ENCODE measurements at regions not wholly inside any gene's neighbourhood (a gene's known extent, or its start where the extent isn't known, plus 50 kb on each side); places are given as distances from the start of the nearest gene placed in this dataset.
A peak's percentile ranks its signal among the peaks of the same experiment; 100 is the strongest.

- ATAC-seq (no peak), DNase-seq (no peak)
- no peak for TF ChIP-seq CTCF (IDR thresholded peaks at IDR 0.05)
- H3K27ac ChIP-seq = no peak overlapping the region
- intact Hi-C loops (cut with DNase I) = no loop called here
- no peaks in the 10 kb centered on the region for H3K27me3 ChIP-seq (ENCODE audit: low read depth)
- peaks cover 6% of the 10 kb centered on the region for H3K4me1 ChIP-seq
- no peak overlapping the region for H3K4me3 ChIP-seq
- no peaks in the 10 kb centered on the region for H3K9me3 ChIP-seq
- H3K36me3 ChIP-seq = no peaks in the 10 kb centered on the region
Observed at GRCh38 chr14:22505309-22505696, 83.7 kb downstream of the DAD1 start.

DNA sequence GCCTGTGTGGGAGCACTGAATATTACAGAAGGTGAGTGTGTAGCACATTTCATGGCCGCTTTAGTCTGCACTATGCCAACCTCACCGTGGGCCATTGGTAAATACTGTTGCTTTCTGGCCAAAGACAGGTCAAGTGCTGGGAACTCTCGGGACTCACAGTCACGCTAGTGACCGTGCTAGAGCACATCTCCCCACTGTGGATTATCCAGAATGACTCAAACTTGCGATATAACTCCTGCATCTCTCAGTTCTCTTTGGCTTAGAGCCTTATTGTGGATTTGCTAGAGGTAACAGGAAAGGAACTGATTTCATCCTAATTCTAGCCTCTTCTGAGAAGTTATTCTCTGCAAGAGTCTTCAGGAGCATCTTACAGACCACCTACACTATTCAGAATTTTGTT is 86.5 kb downstream of the DAD1 start:
- no peak for ATAC-seq
- Histone ChIP-seq H3K27me3 (ENCODE audit: low read depth) (no peaks in the 10 kb centered on the region), H3K4me3 (no peak overlapping the region), H3K4me1 (no peaks in the 10 kb centered on the region), H3K27ac (no peak overlapping the region), H3K36me3 (no peaks in the 10 kb centered on the region), H3K9me3 (no peaks in the 10 kb centered on the region)
- no peak for DNase-seq
- intact Hi-C loops (cut with DNase I) = no loop called here
- TF ChIP-seq CTCF (IDR thresholded peaks at IDR 0.05) = no peak

DNA sequence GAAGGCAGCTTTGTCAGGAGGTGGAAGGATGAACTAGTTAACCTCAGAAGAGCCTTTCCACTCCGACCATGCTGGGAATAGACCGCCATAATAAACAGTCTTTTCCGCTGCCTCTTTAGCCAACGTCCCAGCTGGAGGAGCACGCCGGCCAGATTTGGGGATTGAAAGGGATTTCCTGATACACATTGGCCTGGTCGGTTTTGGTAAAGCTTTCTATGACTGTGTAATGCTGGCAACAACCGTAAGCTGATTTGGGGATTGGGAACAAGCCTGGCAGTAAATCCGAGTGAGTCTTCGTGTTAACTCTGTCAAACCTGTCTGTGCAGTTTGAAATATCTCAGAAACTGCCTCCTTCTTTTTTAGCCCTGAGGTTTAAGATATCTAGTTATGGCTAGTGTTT is 87.0 kb downstream of the DAD1 start:
- intact Hi-C loops (cut with DNase I) = no loop called here

DNA sequence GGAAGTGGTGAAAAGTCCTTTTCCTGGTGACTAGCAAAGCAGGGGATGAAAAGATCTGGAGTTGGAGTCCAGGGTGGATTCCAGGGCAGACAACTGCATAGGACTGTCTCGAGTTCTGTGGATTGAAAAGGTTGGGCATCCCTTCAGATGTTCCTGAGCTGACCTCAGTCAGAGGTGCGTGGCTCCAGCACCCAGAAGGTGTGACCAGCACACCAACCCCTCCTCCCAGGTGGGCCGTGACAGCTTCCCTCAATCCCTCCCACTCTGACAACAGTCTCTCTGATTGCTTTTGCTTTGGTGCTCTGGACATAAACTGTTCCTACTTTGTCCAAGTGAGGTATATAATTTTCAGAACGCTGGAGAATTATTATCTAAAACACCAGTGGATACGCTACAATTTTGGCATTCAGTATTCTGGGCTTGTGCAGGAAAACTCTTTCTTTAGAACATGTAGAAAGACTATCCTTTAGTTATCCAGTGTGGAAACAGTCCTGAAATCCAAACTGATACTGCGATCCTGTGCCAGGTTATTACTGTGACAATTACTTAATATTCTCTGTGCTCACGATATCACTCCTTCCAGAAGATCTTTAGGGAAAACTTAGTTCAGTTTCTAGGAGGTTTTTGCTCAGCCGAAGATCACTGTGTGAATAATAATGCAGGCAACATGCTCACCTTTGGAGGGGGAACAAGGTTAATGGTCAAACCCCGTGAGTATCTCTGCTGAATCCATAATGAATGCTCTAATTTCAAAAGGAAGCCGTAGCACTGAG is 87.9 kb downstream of the DAD1 start:
- intact Hi-C loops (cut with DNase I) = no loop called here
- Histone ChIP-seq H3K27ac (no peak overlapping the region), H3K9me3 (no peaks in the 10 kb centered on the region), H3K4me1 (no peaks in the 10 kb centered on the region), H3K27me3 (ENCODE audit: low read depth) (no peaks in the 10 kb centered on the region), H3K36me3 (no peaks in the 10 kb centered on the region), H3K4me3 (peak overlapping the region; percentile 6)
- DNase-seq (no peak), ATAC-seq (no peak)
- TF ChIP-seq CTCF (IDR thresholded peaks at IDR 0.05) = no peak

More for the DNA sequence above, 87.0 kb downstream of the DAD1 start:
- TF ChIP-seq CTCF (IDR thresholded peaks at IDR 0.05) = no peak
- DNase-seq (no peak), ATAC-seq (peak in 1 of 2 donors; percentile 19)
- H3K27me3 ChIP-seq (ENCODE audit: low read depth) = no peaks in the 10 kb centered on the region
- H3K27ac ChIP-seq = no peak overlapping the region
- H3K4me1 ChIP-seq = no peaks in the 10 kb centered on the region
- peak overlapping the region; percentile 6 for H3K4me3 ChIP-seq
- no peaks in the 10 kb centered on the region for H3K9me3 ChIP-seq
- no peaks in the 10 kb centered on the region for H3K36me3 ChIP-seq

DNA sequence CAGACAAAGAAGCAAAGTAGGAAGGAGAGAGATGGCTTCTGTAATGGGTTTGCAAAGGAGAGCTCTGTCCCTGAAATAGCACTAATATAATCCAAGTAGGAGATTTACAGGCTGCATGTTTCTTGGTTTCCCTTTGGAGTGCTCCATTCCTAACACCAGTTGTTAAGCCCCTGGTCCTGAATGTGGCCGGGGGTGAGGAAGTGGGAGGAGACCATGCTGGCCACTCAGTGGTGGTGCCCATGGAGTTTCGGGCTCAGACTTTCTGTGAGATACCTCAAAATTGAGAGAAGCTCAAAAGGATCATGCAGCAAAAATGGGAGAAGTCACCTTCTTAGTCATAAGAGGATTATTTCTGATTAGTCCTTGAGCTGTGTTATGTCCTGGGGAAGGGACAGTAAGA is 88.5 kb downstream of the DAD1 start:
- intact Hi-C loops (cut with DNase I) = no loop called here
- H3K4me1 ChIP-seq = no peaks in the 10 kb centered on the region
- no peaks in the 10 kb centered on the region for H3K9me3 ChIP-seq
- TF ChIP-seq CTCF (IDR thresholded peaks at IDR 0.05) = no peak
- no peaks in the 10 kb centered on the region for H3K36me3 ChIP-seq
- DNase-seq (no peak), ATAC-seq (no peak)
- no peak overlapping the region for H3K4me3 ChIP-seq
- no peaks in the 10 kb centered on the region for H3K27me3 ChIP-seq (ENCODE audit: low read depth)
- H3K27ac ChIP-seq = no peak overlapping the region
